H1 (cell line): ENCODE measurements at regions not wholly inside any gene's neighbourhood (a gene's known extent, or its start where the extent isn't known, plus 50 kb on each side); places are given as distances from the start of the nearest gene placed in this dataset.

Experiments
- JUN ChIP-seq: IDR thresholded peaks from 2 replicates; pipeline ENCODE4 v1.6.1; 2011; ENCODE audit warnings: low read depth, mild to moderate bottlenecking, improper control_type of control experiment, low read length
- RAD21 ChIP-seq, 2 experiments: IDR thresholded peaks in 1 of 2; conservative IDR thresholded peaks in 1 of 2; 2 replicates each; pipeline ENCODE4 v1.6.1; 2011; ENCODE audit warnings: low read depth in 2 of 2, low read length in 2 of 2, improper control_type of control experiment in 1 of 2, inconsistent platforms in 1 of 2, mild to moderate bottlenecking in 1 of 2, moderate library complexity in 1 of 2
- RBBP5 ChIP-seq: IDR thresholded peaks from 2 replicates; pipeline ENCODE4 v1.7.1; 2012; ENCODE audit warnings: low read depth, mild to moderate bottlenecking, inconsistent platforms, low read length, moderate library complexity, borderline replicate concordance
- SAP30 ChIP-seq: fragments of 300-600 bp; sonication (generic); IDR thresholded peaks from 2 replicates; pipeline ENCODE4 v1.7.1; 2012; ENCODE audit warnings: low read length, moderate library complexity, mild to moderate bottlenecking, inconsistent platforms; ENCODE audit not compliant: insufficient read depth, insufficient replicate concordance
- ZNF274 ChIP-seq: IDR thresholded peaks from 2 replicates; pipeline ENCODE4 v1.7.0; 2012; ENCODE audit warnings: low read length, borderline replicate concordance; ENCODE audit errors: extremely low read depth

GRCh38 chr5:125722550-125722949 is 700.7 kb upstream of the GRAMD2B start (continued):
- TF ChIP-seq JUN: no peak
- no peak for TF ChIP-seq ZNF274
- no peak for TF ChIP-seq RAD21 (IDR thresholded peaks at IDR 0.05 in 1 of 2, conservative IDR thresholded peaks at IDR 0.05 in 1 of 2; ENCODE audit: low read depth in 2 of 2, low read length in 2 of 2)
- TF ChIP-seq SAP30: no peak
- TF ChIP-seq RBBP5: no peak
